ENCODE measurements at regions not wholly inside any gene's neighbourhood (a gene's known extent, or its start where the extent isn't known, plus 50 kb on each side); places are given as distances from the start of the nearest gene placed in this dataset.

GRCh38 chr16:79517156-79517555, 83.4 kb downstream of the MAF start:
- no peak overlapping the region for H2AFZ ChIP-seq (ENCODE audit: low read length)
- H3K4me1 ChIP-seq (ENCODE audit: insufficient read depth, low read length, severe bottlenecking), result no peaks in the 10 kb centered on the region
- H3K79me2 ChIP-seq (ENCODE audit: insufficient read depth, low read length), result no peaks in the 10 kb centered on the region
- H3K4me3 ChIP-seq (ENCODE audit: low read depth, low read length, poor library complexity, severe bottlenecking), result no peak overlapping the region
- H3K9ac ChIP-seq (ENCODE audit: low read length), result no peak overlapping the region
- no peaks in the 10 kb centered on the region for H3K27me3 ChIP-seq (ENCODE audit: insufficient read depth, low read length)
- no peaks in the 10 kb centered on the region for H3F3A ChIP-seq (ENCODE audit: insufficient read depth, low read length)
- H3K4me2 ChIP-seq (ENCODE audit: low read length), result no peak overlapping the region
- H3K36me3 ChIP-seq (ENCODE audit: insufficient read depth, low read length), result no peaks in the 10 kb centered on the region
- no peak overlapping the region for H3K27ac ChIP-seq (ENCODE audit: low read depth, low read length, poor library complexity, severe bottlenecking)
- TF ChIP-seq EZH2 (IDR thresholded peaks at IDR 0.05; ENCODE audit: borderline replicate concordance, low read length) (no peak), CTCF (IDR thresholded peaks at IDR 0.05; ENCODE audit: low read length) (no peak)
- no peaks in the 10 kb centered on the region for H3K9me3 ChIP-seq (ENCODE audit: low read length)
- no peaks in the 10 kb centered on the region for H4K20me1 ChIP-seq (ENCODE audit: insufficient read depth, low read length)
- no peaks in the 10 kb centered on the region for H3K9me2 ChIP-seq (ENCODE audit: low read depth, low read length)

- no peak overlapping the region for H3K27ac ChIP-seq (ENCODE audit: low read depth, low read length, poor library complexity, severe bottlenecking)
- no peaks in the 10 kb centered on the region for H3K9me3 ChIP-seq (ENCODE audit: low read length)
- H2AFZ ChIP-seq (ENCODE audit: low read length), result no peak overlapping the region
- no peaks in the 10 kb centered on the region for H3K79me2 ChIP-seq (ENCODE audit: insufficient read depth, low read length)
- no peaks in the 10 kb centered on the region for H3F3A ChIP-seq (ENCODE audit: insufficient read depth, low read length)
- TF ChIP-seq EZH2 (IDR thresholded peaks at IDR 0.05; ENCODE audit: borderline replicate concordance, low read length), result no peak
- TF ChIP-seq CTCF (IDR thresholded peaks at IDR 0.05; ENCODE audit: low read length), result no peak
- H3K4me1 ChIP-seq (ENCODE audit: insufficient read depth, low read length, severe bottlenecking), result no peaks in the 10 kb centered on the region
- no peaks in the 10 kb centered on the region for H3K9me2 ChIP-seq (ENCODE audit: low read depth, low read length)
- H3K4me3 ChIP-seq (ENCODE audit: low read depth, low read length, poor library complexity, severe bottlenecking), result no peak overlapping the region
- H3K4me2 ChIP-seq (ENCODE audit: low read length), result no peak overlapping the region
- no peaks in the 10 kb centered on the region for H3K36me3 ChIP-seq (ENCODE audit: insufficient read depth, low read length)
- no peak overlapping the region for H3K9ac ChIP-seq (ENCODE audit: low read length)
- no peaks in the 10 kb centered on the region for H4K20me1 ChIP-seq (ENCODE audit: insufficient read depth, low read length)
- H3K27me3 ChIP-seq (ENCODE audit: insufficient read depth, low read length), result no peaks in the 10 kb centered on the region
Observed at GRCh38 chr16:79510879-79511278, 89.7 kb downstream of the MAF start.

GRCh38 chr16:79509906-79510305, 90.6 kb downstream of the MAF start:
- Histone ChIP-seq H3K4me2 (ENCODE audit: low read length) (no peak overlapping the region), H3K27me3 (ENCODE audit: insufficient read depth, low read length) (no peaks in the 10 kb centered on the region), H3K36me3 (ENCODE audit: insufficient read depth, low read length) (no peaks in the 10 kb centered on the region), H3K79me2 (ENCODE audit: insufficient read depth, low read length) (no peaks in the 10 kb centered on the region), H3K9me3 (ENCODE audit: low read length) (no peaks in the 10 kb centered on the region), H2AFZ (ENCODE audit: low read length) (no peak overlapping the region), H4K20me1 (ENCODE audit: insufficient read depth, low read length) (no peaks in the 10 kb centered on the region), H3K9me2 (ENCODE audit: low read depth, low read length) (no peaks in the 10 kb centered on the region), H3F3A (ENCODE audit: insufficient read depth, low read length) (no peaks in the 10 kb centered on the region), H3K9ac (ENCODE audit: low read length) (no peak overlapping the region), H3K4me1 (ENCODE audit: insufficient read depth, low read length, severe bottlenecking) (no peaks in the 10 kb centered on the region), H3K27ac (ENCODE audit: low read depth, low read length, poor library complexity, severe bottlenecking) (no peak overlapping the region), H3K4me3 (ENCODE audit: low read depth, low read length, poor library complexity, severe bottlenecking) (no peak overlapping the region)
- TF ChIP-seq CTCF (IDR thresholded peaks at IDR 0.05; ENCODE audit: low read length) (no peak), EZH2 (IDR thresholded peaks at IDR 0.05; ENCODE audit: borderline replicate concordance, low read length) (no peak)
